ENCODE measurements at regions not wholly inside any gene's neighbourhood (a gene's known extent, or its start where the extent isn't known, plus 50 kb on each side); places are given as distances from the start of the nearest gene placed in this dataset.

DNA sequence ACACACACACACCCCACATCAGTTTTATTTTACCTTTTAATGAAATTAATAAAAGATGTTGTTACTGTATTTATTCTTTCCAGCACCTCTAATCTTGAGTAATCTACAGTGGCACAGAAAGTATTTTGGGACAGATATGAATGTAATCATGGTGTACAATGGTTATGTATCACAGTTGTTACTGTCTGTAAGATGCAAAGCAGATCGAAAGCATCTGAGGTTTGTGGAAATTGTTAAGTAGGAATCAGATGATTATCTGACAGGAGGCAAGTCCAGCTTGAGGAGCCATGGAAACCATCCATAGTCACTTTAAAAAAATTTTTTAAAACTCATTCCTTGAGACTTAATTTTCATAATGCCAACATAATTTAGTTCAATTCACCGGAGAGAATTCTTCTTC lies 636.3 kb upstream of the MARCKS start:
- TF ChIP-seq POLR2A (IDR thresholded peaks at IDR 0.05; ENCODE audit: low read depth) (no peak), POLR2AphosphoS5 (IDR thresholded peaks at IDR 0.05) (no peak)
- TF ChIP-seq, protein P1, sequence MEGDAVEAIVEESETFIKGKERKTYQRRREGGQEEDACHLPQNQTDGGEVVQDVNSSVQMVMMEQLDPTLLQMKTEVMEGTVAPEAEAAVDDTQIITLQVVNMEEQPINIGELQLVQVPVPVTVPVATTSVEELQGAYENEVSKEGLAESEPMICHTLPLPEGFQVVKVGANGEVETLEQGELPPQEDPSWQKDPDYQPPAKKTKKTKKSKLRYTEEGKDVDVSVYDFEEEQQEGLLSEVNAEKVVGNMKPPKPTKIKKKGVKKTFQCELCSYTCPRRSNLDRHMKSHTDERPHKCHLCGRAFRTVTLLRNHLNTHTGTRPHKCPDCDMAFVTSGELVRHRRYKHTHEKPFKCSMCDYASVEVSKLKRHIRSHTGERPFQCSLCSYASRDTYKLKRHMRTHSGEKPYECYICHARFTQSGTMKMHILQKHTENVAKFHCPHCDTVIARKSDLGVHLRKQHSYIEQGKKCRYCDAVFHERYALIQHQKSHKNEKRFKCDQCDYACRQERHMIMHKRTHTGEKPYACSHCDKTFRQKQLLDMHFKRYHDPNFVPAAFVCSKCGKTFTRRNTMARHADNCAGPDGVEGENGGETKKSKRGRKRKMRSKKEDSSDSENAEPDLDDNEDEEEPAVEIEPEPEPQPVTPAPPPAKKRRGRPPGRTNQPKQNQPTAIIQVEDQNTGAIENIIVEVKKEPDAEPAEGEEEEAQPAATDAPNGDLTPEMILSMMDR (IDR thresholded peaks at IDR 0.05) = no peak
